SK-N-SH (cell line): ENCODE measurements at regions not wholly inside any gene's neighbourhood (a gene's known extent, or its start where the extent isn't known, plus 50 kb on each side); places are given as distances from the start of the nearest gene placed in this dataset.

Source experiments
- CTCF ChIP-seq: fragments of 200-600 bp; sonication (generic); IDR thresholded peaks from 2 replicates; pipeline ENCODE4 v1.6.1; 2017; ENCODE audit warnings: antibody characterized with exemption, mild to moderate bottlenecking, moderate library complexity
- EZH2phosphoT487 ChIP-seq: fragments of 200-600 bp; sonication (generic); IDR thresholded peaks from 2 replicates; pipeline ENCODE4 v1.6.1; 2017; ENCODE audit warnings: low read depth, mixed run types, mild to moderate bottlenecking, antibody characterized with exemption, moderate library complexity, borderline replicate concordance

- TF ChIP-seq CTCF (no peak), EZH2phosphoT487 (no peak)
Measured at GRCh38 chr6:163841733-163842132, 427.2 kb downstream of the QKI start.
